ENCODE measurements at regions not wholly inside any gene's neighbourhood (a gene's known extent, or its start where the extent isn't known, plus 50 kb on each side); places are given as distances from the start of the nearest gene placed in this dataset.

DNA sequence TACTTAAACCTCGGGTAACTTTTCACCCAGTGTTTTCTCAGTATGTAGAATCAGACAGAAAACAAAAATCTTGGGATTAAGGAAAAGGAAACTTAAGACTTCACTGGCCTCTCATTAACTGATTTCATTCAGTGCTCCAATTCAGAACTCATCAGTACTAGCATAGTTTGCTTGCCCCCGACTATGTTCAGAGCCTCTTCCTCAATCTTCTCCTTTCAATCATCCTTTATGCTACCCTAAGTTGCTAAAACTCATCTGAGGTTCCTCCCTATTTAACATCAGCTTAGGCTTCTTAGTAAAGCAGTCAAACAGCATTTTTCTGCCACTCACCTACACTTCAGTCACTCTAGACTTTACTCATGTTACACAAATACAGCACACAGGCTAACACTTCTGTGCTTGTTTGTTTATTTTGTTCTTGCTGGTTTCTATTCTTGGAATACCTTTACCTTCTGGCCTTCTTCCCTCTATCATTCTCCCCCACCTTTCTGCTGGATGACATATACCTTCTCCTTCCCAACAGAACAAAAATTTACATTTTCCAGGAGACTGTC is 163.0 kb upstream of the TLL1 start:
- H3K4me3 Mint-ChIP-seq (ENCODE audit: unreplicated experiment), result no peak overlapping the region
- H3K27ac Mint-ChIP-seq (ENCODE audit: unreplicated experiment), result no peak overlapping the region
- H3K27me3 Mint-ChIP-seq (ENCODE audit: unreplicated experiment), result no peaks in the 10 kb centered on the region
- H3K9me3 Mint-ChIP-seq (ENCODE audit: unreplicated experiment), result no peaks in the 10 kb centered on the region
- no peak for DNase-seq (ENCODE audit: low spot score)
- no peaks in the 10 kb centered on the region for H3K36me3 Mint-ChIP-seq (ENCODE audit: low read depth, unreplicated experiment)
- TF ChIP-seq CTCF (IDR thresholded peaks at IDR 0.05; ENCODE audit: unreplicated experiment), result no peak
- H3K4me1 Mint-ChIP-seq (ENCODE audit: unreplicated experiment), result peaks cover 7% of the 10 kb centered on the region

DNA sequence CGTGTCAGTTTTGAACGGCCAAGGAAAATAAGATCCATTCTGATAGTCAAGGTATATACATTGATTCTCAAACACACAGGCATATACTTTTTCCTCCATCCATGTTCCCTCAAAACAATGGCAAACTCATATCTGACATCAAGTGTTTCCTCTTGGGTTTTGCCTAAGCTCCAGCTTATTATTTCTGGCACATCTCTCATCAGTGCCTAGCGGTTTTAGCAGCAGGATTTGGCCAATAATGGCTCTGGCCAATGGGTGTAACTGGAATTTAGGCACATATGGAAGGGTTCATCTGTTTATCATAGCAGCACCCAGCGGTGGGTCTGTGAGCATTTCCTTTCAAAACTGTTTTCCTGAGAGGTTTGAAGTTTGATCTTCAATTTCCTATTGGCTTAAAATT is 161.6 kb upstream of the TLL1 start:
- DNase-seq (ENCODE audit: low spot score), result no peak
- Mint-ChIP-seq H3K27me3 (ENCODE audit: unreplicated experiment) (peaks cover 3% of the 10 kb centered on the region), H3K4me1 (ENCODE audit: unreplicated experiment) (peaks cover 5% of the 10 kb centered on the region), H3K36me3 (ENCODE audit: low read depth, unreplicated experiment) (no peaks in the 10 kb centered on the region), H3K9me3 (ENCODE audit: unreplicated experiment) (no peaks in the 10 kb centered on the region), H3K4me3 (ENCODE audit: unreplicated experiment) (no peak overlapping the region), H3K27ac (ENCODE audit: unreplicated experiment) (no peak overlapping the region)
- no peak for TF ChIP-seq CTCF (IDR thresholded peaks at IDR 0.05; ENCODE audit: unreplicated experiment)

GRCh38 chr4:165711912-165712311 is 161.1 kb upstream of the TLL1 start:
- H3K27ac Mint-ChIP-seq (ENCODE audit: unreplicated experiment), result no peak overlapping the region
- H3K9me3 Mint-ChIP-seq (ENCODE audit: unreplicated experiment), result no peaks in the 10 kb centered on the region
- H3K27me3 Mint-ChIP-seq (ENCODE audit: unreplicated experiment), result peaks cover 3% of the 10 kb centered on the region
- no peak overlapping the region for H3K4me3 Mint-ChIP-seq (ENCODE audit: unreplicated experiment)
- H3K4me1 Mint-ChIP-seq (ENCODE audit: unreplicated experiment), result peaks cover 5% of the 10 kb centered on the region
- H3K36me3 Mint-ChIP-seq (ENCODE audit: low read depth, unreplicated experiment), result no peaks in the 10 kb centered on the region
- no peak for TF ChIP-seq CTCF (IDR thresholded peaks at IDR 0.05; ENCODE audit: unreplicated experiment)
- DNase-seq (ENCODE audit: low spot score), result no peak

DNA sequence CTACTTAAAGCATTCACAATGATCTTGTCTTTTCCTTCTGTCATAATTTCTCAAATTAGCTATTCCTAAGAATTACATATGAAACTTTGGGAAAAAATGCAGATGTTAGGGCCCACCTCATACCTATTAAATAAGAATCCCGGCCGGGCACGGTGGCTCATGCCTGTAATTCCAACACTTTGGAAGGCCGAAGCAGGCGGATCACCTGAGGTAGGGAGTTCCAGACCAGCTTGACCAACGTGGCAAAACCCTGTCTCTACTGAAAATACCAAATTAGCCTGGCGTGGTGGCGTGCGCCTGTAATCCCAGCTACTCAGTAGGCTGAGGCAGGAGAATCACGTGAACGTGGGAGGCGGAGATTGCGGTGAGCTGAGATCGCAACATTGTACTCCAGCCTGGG is 158.4 kb upstream of the TLL1 start:
- no peak for DNase-seq (ENCODE audit: low spot score)
- H3K9me3 Mint-ChIP-seq (ENCODE audit: unreplicated experiment), result no peaks in the 10 kb centered on the region
- no peak overlapping the region for H3K27ac Mint-ChIP-seq (ENCODE audit: unreplicated experiment)
- no peaks in the 10 kb centered on the region for H3K36me3 Mint-ChIP-seq (ENCODE audit: low read depth, unreplicated experiment)
- no peak for TF ChIP-seq CTCF (IDR thresholded peaks at IDR 0.05; ENCODE audit: unreplicated experiment)
- peaks cover 3% of the 10 kb centered on the region for H3K27me3 Mint-ChIP-seq (ENCODE audit: unreplicated experiment)
- H3K4me3 Mint-ChIP-seq (ENCODE audit: unreplicated experiment), result no peak overlapping the region
- peaks cover 5% of the 10 kb centered on the region for H3K4me1 Mint-ChIP-seq (ENCODE audit: unreplicated experiment)

DNA sequence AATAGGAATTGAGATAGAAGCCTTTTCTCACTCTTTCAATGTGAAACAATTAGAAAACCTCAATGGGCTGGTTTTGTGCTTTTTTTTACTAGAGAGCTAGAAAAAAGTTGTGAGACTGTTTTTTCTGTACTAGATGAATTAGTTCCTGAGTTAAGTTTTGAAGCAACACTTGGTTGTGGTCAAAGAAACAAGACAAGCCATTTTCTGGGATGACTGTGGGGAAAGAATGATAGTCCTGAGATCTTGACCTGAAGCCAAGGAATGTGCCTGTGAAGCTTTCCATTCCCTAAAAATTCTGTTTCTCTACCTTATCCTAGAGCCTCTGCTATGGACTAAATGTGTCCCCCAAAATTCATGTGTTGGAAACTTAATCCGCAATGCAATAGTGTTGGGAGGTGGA is 157.8 kb upstream of the TLL1 start:
- Mint-ChIP-seq H3K27me3 (ENCODE audit: unreplicated experiment) (peaks cover 3% of the 10 kb centered on the region), H3K36me3 (ENCODE audit: low read depth, unreplicated experiment) (no peaks in the 10 kb centered on the region), H3K27ac (ENCODE audit: unreplicated experiment) (no peak overlapping the region), H3K4me3 (ENCODE audit: unreplicated experiment) (no peak overlapping the region), H3K9me3 (ENCODE audit: unreplicated experiment) (no peaks in the 10 kb centered on the region), H3K4me1 (ENCODE audit: unreplicated experiment) (peaks cover 6% of the 10 kb centered on the region)
- no peak for TF ChIP-seq CTCF (IDR thresholded peaks at IDR 0.05; ENCODE audit: unreplicated experiment)
- no peak for DNase-seq (ENCODE audit: low spot score)

Measured in endothelial cell (in vitro differentiated cells).